ENCODE measurements at regions not wholly inside any gene's neighbourhood (a gene's known extent, or its start where the extent isn't known, plus 50 kb on each side); places are given as distances from the start of the nearest gene placed in this dataset.

DNA sequence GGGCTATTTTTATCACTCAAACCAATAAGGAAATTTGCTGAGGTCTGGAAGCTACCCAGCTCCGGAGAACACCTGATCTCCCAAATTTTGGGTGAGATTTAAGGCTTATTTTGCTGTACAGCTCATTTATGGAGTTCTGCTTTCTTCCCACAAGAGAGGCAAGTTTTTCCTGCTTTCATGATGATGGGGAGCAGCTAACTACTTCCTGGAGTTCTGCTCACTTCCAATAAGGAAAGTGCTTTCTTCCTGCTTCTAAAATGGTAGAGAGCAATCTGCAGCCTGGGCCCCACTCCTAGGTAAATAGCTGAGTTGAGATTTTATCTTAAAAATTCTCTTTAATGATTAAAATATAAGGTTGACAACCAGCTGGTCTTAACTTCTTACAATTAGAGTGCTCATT lies 606.0 kb upstream of the HTR2C start:
- H3K27me3 ChIP-seq (ENCODE audit: insufficient read depth, low read length, poor library complexity, severe bottlenecking), result no peaks in the 10 kb centered on the region

DNA sequence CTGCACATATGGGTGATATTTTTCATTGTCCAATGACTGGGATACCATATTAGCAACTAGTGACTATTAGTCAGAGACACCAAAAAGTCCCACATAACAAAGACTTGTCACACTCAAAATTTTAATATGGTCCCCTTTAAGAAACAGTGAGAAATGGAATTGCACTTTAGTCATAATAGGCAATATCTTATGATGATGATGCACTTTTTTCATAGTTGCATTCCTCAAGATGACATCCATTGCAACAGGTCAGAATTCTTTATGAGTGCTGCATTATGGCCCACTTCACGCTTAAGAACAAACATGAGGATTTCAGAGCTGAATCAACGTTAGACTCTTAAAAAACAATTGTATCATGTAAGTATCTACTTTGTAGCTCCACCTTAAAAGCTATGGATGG lies 608.4 kb upstream of the HTR2C start:
- Histone ChIP-seq H3F3A (ENCODE audit: low read depth) (no peaks in the 10 kb centered on the region), H3K4me2 (ENCODE audit: low read depth, low read length, poor library complexity, severe bottlenecking) (no peak overlapping the region)

More for the DNA sequence above, 606.0 kb upstream of the HTR2C start:
- Histone ChIP-seq H3K4me3 (ENCODE audit: low read length, poor library complexity, severe bottlenecking) (no peak overlapping the region), H3K79me2 (ENCODE audit: insufficient read depth, low read length) (no peaks in the 10 kb centered on the region), H3K9me3 (ENCODE audit: insufficient read depth, low read depth, low read length) (no peaks in the 10 kb centered on the region), H3K4me2 (ENCODE audit: low read depth, low read length, poor library complexity, severe bottlenecking) (no peak overlapping the region), H3K36me3 (ENCODE audit: insufficient read depth, low read length) (no peaks in the 10 kb centered on the region), H3K4me1 (ENCODE audit: insufficient read depth, low read length, poor library complexity, severe bottlenecking) (no peaks in the 10 kb centered on the region), H3F3A (ENCODE audit: low read depth) (no peaks in the 10 kb centered on the region), H3K9me2 (replicated peaks; ENCODE audit: low read depth, low read length) (no peaks in the 10 kb centered on the region), H3K9ac (ENCODE audit: low read depth, low read length, poor library complexity, severe bottlenecking) (no peak overlapping the region), H2AFZ (ENCODE audit: low read length) (no peak overlapping the region), H4K20me1 (ENCODE audit: insufficient read depth, low read length, poor library complexity, severe bottlenecking) (no peaks in the 10 kb centered on the region)
- TF ChIP-seq, protein P1, sequence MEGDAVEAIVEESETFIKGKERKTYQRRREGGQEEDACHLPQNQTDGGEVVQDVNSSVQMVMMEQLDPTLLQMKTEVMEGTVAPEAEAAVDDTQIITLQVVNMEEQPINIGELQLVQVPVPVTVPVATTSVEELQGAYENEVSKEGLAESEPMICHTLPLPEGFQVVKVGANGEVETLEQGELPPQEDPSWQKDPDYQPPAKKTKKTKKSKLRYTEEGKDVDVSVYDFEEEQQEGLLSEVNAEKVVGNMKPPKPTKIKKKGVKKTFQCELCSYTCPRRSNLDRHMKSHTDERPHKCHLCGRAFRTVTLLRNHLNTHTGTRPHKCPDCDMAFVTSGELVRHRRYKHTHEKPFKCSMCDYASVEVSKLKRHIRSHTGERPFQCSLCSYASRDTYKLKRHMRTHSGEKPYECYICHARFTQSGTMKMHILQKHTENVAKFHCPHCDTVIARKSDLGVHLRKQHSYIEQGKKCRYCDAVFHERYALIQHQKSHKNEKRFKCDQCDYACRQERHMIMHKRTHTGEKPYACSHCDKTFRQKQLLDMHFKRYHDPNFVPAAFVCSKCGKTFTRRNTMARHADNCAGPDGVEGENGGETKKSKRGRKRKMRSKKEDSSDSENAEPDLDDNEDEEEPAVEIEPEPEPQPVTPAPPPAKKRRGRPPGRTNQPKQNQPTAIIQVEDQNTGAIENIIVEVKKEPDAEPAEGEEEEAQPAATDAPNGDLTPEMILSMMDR (conservative IDR thresholded peaks at IDR 0.05; ENCODE audit: low read length), result no peak
- no peak for TF ChIP-seq EZH2phosphoT487 (IDR thresholded peaks at IDR 0.05; ENCODE audit: borderline replicate concordance)

DNA sequence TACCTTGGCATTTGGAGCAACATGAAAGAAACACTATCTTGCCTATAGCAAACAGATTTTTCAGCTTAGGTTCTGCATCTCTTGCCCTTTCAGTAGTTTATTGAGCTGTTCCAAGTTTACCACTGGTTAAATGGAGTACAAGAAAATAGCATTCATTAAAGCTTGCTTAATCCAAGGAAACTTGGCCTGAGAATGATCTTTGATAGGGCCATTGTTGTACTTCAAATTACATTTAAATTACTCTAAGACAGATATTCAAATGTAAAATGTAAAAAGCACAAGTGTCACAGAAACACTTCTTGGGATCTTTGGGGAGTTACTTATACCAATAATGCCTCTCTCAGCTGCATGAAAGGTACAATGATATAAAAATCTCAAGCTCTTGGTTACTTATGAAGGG lies 609.0 kb upstream of the HTR2C start:
- no peaks in the 10 kb centered on the region for H3K27me3 ChIP-seq (ENCODE audit: insufficient read depth, low read length, poor library complexity, severe bottlenecking)

More for the DNA sequence above, 608.4 kb upstream of the HTR2C start:
- H3K79me2 ChIP-seq (ENCODE audit: insufficient read depth, low read length), result no peaks in the 10 kb centered on the region
- no peaks in the 10 kb centered on the region for H3K4me1 ChIP-seq (ENCODE audit: insufficient read depth, low read length, poor library complexity, severe bottlenecking)
- no peak overlapping the region for H3K9ac ChIP-seq (ENCODE audit: low read depth, low read length, poor library complexity, severe bottlenecking)
- H3K36me3 ChIP-seq (ENCODE audit: insufficient read depth, low read length), result no peaks in the 10 kb centered on the region
- no peak for TF ChIP-seq EZH2phosphoT487 (IDR thresholded peaks at IDR 0.05; ENCODE audit: borderline replicate concordance)
- TF ChIP-seq, protein P1 (conservative IDR thresholded peaks at IDR 0.05; ENCODE audit: low read length), result no peak
- no peak overlapping the region for H3K4me3 ChIP-seq (ENCODE audit: low read length, poor library complexity, severe bottlenecking)
- H2AFZ ChIP-seq (ENCODE audit: low read length), result no peak overlapping the region
- H3K9me3 ChIP-seq (ENCODE audit: insufficient read depth, low read depth, low read length), result no peaks in the 10 kb centered on the region
- H3K9me2 ChIP-seq (replicated peaks; ENCODE audit: low read depth, low read length), result no peaks in the 10 kb centered on the region
- H3K27me3 ChIP-seq (ENCODE audit: insufficient read depth, low read length, poor library complexity, severe bottlenecking), result no peaks in the 10 kb centered on the region
- no peaks in the 10 kb centered on the region for H4K20me1 ChIP-seq (ENCODE audit: insufficient read depth, low read length, poor library complexity, severe bottlenecking)

More for the DNA sequence above, 609.0 kb upstream of the HTR2C start:
- Histone ChIP-seq H3K9me2 (replicated peaks; ENCODE audit: low read depth, low read length) (no peaks in the 10 kb centered on the region), H2AFZ (ENCODE audit: low read length) (no peak overlapping the region), H3K36me3 (ENCODE audit: insufficient read depth, low read length) (no peaks in the 10 kb centered on the region), H3K4me2 (ENCODE audit: low read depth, low read length, poor library complexity, severe bottlenecking) (no peak overlapping the region), H3K9ac (ENCODE audit: low read depth, low read length, poor library complexity, severe bottlenecking) (no peak overlapping the region), H3K4me1 (ENCODE audit: insufficient read depth, low read length, poor library complexity, severe bottlenecking) (no peaks in the 10 kb centered on the region), H4K20me1 (ENCODE audit: insufficient read depth, low read length, poor library complexity, severe bottlenecking) (no peaks in the 10 kb centered on the region), H3K4me3 (ENCODE audit: low read length, poor library complexity, severe bottlenecking) (no peak overlapping the region), H3K79me2 (ENCODE audit: insufficient read depth, low read length) (no peaks in the 10 kb centered on the region), H3F3A (ENCODE audit: low read depth) (no peaks in the 10 kb centered on the region), H3K9me3 (ENCODE audit: insufficient read depth, low read depth, low read length) (no peaks in the 10 kb centered on the region)
- no peak for TF ChIP-seq EZH2phosphoT487 (IDR thresholded peaks at IDR 0.05; ENCODE audit: borderline replicate concordance)
- TF ChIP-seq, protein P1 (conservative IDR thresholded peaks at IDR 0.05; ENCODE audit: low read length), result no peak
